ENCODE measurements at regions not wholly inside any gene's neighbourhood (a gene's known extent, or its start where the extent isn't known, plus 50 kb on each side); places are given as distances from the start of the nearest gene placed in this dataset.
"Not testable (repeated sequence)": the region's sequence is repeated elsewhere in the genome, so short reads cannot be mapped to it uniquely, and the experiment has no call there.

- TF ChIP-seq POLR2A, CTCF (IDR thresholded peaks at IDR 0.05): not testable (repeated sequence)
Observed at GRCh38 chr17:20867938-20868661, 174.7 kb downstream of the USP22 start.
